ENCODE measurements at regions not wholly inside any gene's neighbourhood (a gene's known extent, or its start where the extent isn't known, plus 50 kb on each side); places are given as distances from the start of the nearest gene placed in this dataset.

- H3K27me3 ChIP-seq (ENCODE audit: insufficient read depth, low read length) = peaks cover 4% of the 10 kb centered on the region
- TF ChIP-seq CTCF (IDR thresholded peaks at IDR 0.05; ENCODE audit: extremely low read depth, low read depth, low read length) = no peak
- H3K27ac ChIP-seq (ENCODE audit: low read depth, low read length) = no peak overlapping the region
- no peak overlapping the region for H2AFZ ChIP-seq (ENCODE audit: low read length)
- DNase-seq (ENCODE audit: insufficient read length, low spot score, missing footprints) = no peak
- H3K4me2 ChIP-seq (ENCODE audit: insufficient read depth, low read length) = no peak overlapping the region
- no peaks in the 10 kb centered on the region for H3K79me2 ChIP-seq (ENCODE audit: insufficient read depth, low read length)
- H3K36me3 ChIP-seq (ENCODE audit: insufficient read depth, low read length) = no peaks in the 10 kb centered on the region
- H3K4me1 ChIP-seq (ENCODE audit: insufficient read depth, low read length) = no peaks in the 10 kb centered on the region
- no peaks in the 10 kb centered on the region for H4K20me1 ChIP-seq (ENCODE audit: insufficient read depth, low read length)
- H3K9me3 ChIP-seq (ENCODE audit: low read depth, low read length) = no peaks in the 10 kb centered on the region
- no peak overlapping the region for H3K4me3 ChIP-seq (ENCODE audit: insufficient read depth, low read length)
These were observed 199.2 kb upstream of the ANKRD55 start for GRCh38 chr5:56432321-56432720.

GRCh38 chr5:56430422-56430821, 197.3 kb upstream of the ANKRD55 start:
- H3K9me3 ChIP-seq (ENCODE audit: low read depth, low read length) = no peaks in the 10 kb centered on the region
- no peak overlapping the region for H2AFZ ChIP-seq (ENCODE audit: low read length)
- H3K36me3 ChIP-seq (ENCODE audit: insufficient read depth, low read length) = no peaks in the 10 kb centered on the region
- H4K20me1 ChIP-seq (ENCODE audit: insufficient read depth, low read length) = no peaks in the 10 kb centered on the region
- no peak overlapping the region for H3K4me3 ChIP-seq (ENCODE audit: insufficient read depth, low read length)
- H3K27me3 ChIP-seq (ENCODE audit: insufficient read depth, low read length) = no peaks in the 10 kb centered on the region
- no peaks in the 10 kb centered on the region for H3K79me2 ChIP-seq (ENCODE audit: insufficient read depth, low read length)
- H3K27ac ChIP-seq (ENCODE audit: low read depth, low read length) = no peak overlapping the region
- no peak overlapping the region for H3K4me2 ChIP-seq (ENCODE audit: insufficient read depth, low read length)
- DNase-seq (ENCODE audit: insufficient read length, low spot score, missing footprints) = no peak
- H3K4me1 ChIP-seq (ENCODE audit: insufficient read depth, low read length) = no peaks in the 10 kb centered on the region
- TF ChIP-seq CTCF (IDR thresholded peaks at IDR 0.05; ENCODE audit: extremely low read depth, low read depth, low read length) = no peak

GRCh38 chr5:56429110-56429561, 196.0 kb upstream of the ANKRD55 start:
- no peaks in the 10 kb centered on the region for H3K79me2 ChIP-seq (ENCODE audit: insufficient read depth, low read length)
- no peak overlapping the region for H3K4me3 ChIP-seq (ENCODE audit: insufficient read depth, low read length)
- H3K27me3 ChIP-seq (ENCODE audit: insufficient read depth, low read length) = no peaks in the 10 kb centered on the region
- TF ChIP-seq CTCF (IDR thresholded peaks at IDR 0.05; ENCODE audit: extremely low read depth, low read depth, low read length) = no peak
- H3K9me3 ChIP-seq (ENCODE audit: low read depth, low read length) = no peaks in the 10 kb centered on the region
- H3K4me1 ChIP-seq (ENCODE audit: insufficient read depth, low read length) = no peaks in the 10 kb centered on the region
- H3K36me3 ChIP-seq (ENCODE audit: insufficient read depth, low read length) = no peaks in the 10 kb centered on the region
- no peaks in the 10 kb centered on the region for H4K20me1 ChIP-seq (ENCODE audit: insufficient read depth, low read length)
- DNase-seq (ENCODE audit: insufficient read length, low spot score, missing footprints) = no peak
- H2AFZ ChIP-seq (ENCODE audit: low read length) = no peak overlapping the region
- H3K4me2 ChIP-seq (ENCODE audit: insufficient read depth, low read length) = peak overlapping the region; percentile 8
- H3K27ac ChIP-seq (ENCODE audit: low read depth, low read length) = no peak overlapping the region

- no peak overlapping the region for H3K27ac ChIP-seq (ENCODE audit: low read depth, low read length)
- H3K4me2 ChIP-seq (ENCODE audit: insufficient read depth, low read length) = no peak overlapping the region
- H3K9me3 ChIP-seq (ENCODE audit: low read depth, low read length) = no peaks in the 10 kb centered on the region
- H3K36me3 ChIP-seq (ENCODE audit: insufficient read depth, low read length) = no peaks in the 10 kb centered on the region
- H3K79me2 ChIP-seq (ENCODE audit: insufficient read depth, low read length) = no peaks in the 10 kb centered on the region
- peak; percentile 58 for DNase-seq (ENCODE audit: insufficient read length, low spot score, missing footprints)
- no peaks in the 10 kb centered on the region for H3K27me3 ChIP-seq (ENCODE audit: insufficient read depth, low read length)
- H3K4me3 ChIP-seq (ENCODE audit: insufficient read depth, low read length) = no peak overlapping the region
- H3K4me1 ChIP-seq (ENCODE audit: insufficient read depth, low read length) = no peaks in the 10 kb centered on the region
- H4K20me1 ChIP-seq (ENCODE audit: insufficient read depth, low read length) = no peaks in the 10 kb centered on the region
- TF ChIP-seq CTCF (IDR thresholded peaks at IDR 0.05; ENCODE audit: extremely low read depth, low read depth, low read length) = no peak
- no peak overlapping the region for H2AFZ ChIP-seq (ENCODE audit: low read length)
These were observed 193.6 kb upstream of the ANKRD55 start for GRCh38 chr5:56426693-56427092.

Measured in osteoblast (primary cell).